Activated CD8-positive, alpha-beta memory T cell treated with anti-CD3 and anti-CD28 coated beads for 36 hours (primary cell): ENCODE measurements at regions not wholly inside any gene's neighbourhood (a gene's known extent, or its start where the extent isn't known, plus 50 kb on each side); places are given as distances from the start of the nearest gene placed in this dataset.

Experiments
- CTCF ChIA-PET: fragments of 350-600 bp; sonication (Branson Sonifier 250); formaldehyde crosslinking; loops from one replicate; lab custom pipeline; 2021; ENCODE audit warnings: antibody characterized with exemption; lab: Charles Lee
- POLR2A ChIA-PET: fragments of 350-600 bp; sonication (Branson Sonifier 250); formaldehyde crosslinking; loops from one replicate; lab custom pipeline; 2021; ENCODE audit warnings: antibody characterized with exemption; lab: Charles Lee

GRCh38 chr18:71976744-71977143 lies 567.4 kb downstream of the CBLN2 start:
- ChIA-PET CTCF (no interaction called here), POLR2A (no interaction called here)

- CTCF ChIA-PET: no interaction called here
- POLR2A ChIA-PET: no interaction called here
Measured at GRCh38 chr18:71966791-71967190, 577.4 kb downstream of the CBLN2 start.

- CTCF ChIA-PET: no interaction called here
- POLR2A ChIA-PET: no interaction called here
Measured at GRCh38 chr18:71958605-71959004, 585.5 kb downstream of the CBLN2 start.

GRCh38 chr18:71951001-71951400 lies 593.1 kb downstream of the CBLN2 start:
- POLR2A ChIA-PET: no interaction called here
- CTCF ChIA-PET: no interaction called here

GRCh38 chr18:71942433-71942832 lies 601.7 kb downstream of the CBLN2 start:
- CTCF ChIA-PET: no interaction called here

GRCh38 chr18:71939483-71939882 lies 604.7 kb downstream of the CBLN2 start:
- ChIA-PET POLR2A (no interaction called here), CTCF (no interaction called here)

More at GRCh38 chr18:71942433-71942832, 601.7 kb downstream of the CBLN2 start:
- POLR2A ChIA-PET: no interaction called here

- ChIA-PET POLR2A (no interaction called here), CTCF (no interaction called here)
Measured at GRCh38 chr18:71936744-71937143, 607.4 kb downstream of the CBLN2 start.

GRCh38 chr18:71919211-71919610 lies 624.9 kb downstream of the CBLN2 start:
- ChIA-PET CTCF (no interaction called here), POLR2A (no interaction called here)

- ChIA-PET CTCF (no interaction called here), POLR2A (no interaction called here)
Measured at GRCh38 chr18:71913641-71914040, 630.5 kb downstream of the CBLN2 start.

GRCh38 chr18:71902482-71902881 lies 641.7 kb downstream of the CBLN2 start:
- ChIA-PET CTCF (no interaction called here), POLR2A (no interaction called here)

- ChIA-PET CTCF (no interaction called here), POLR2A (no interaction called here)
Measured at GRCh38 chr18:71899707-71900472, 644.3 kb downstream of the CBLN2 start.

- POLR2A ChIA-PET: no interaction called here
- CTCF ChIA-PET: no interaction called here
Measured at GRCh38 chr18:71899183-71899582, 645.0 kb downstream of the CBLN2 start.

GRCh38 chr18:71887509-71887908 lies 656.6 kb downstream of the CBLN2 start:
- ChIA-PET POLR2A (no interaction called here), CTCF (no interaction called here)

GRCh38 chr18:71878226-71878625 lies 665.9 kb downstream of the CBLN2 start:
- CTCF ChIA-PET: no interaction called here

GRCh38 chr18:71873695-71874094 lies 670.4 kb downstream of the CBLN2 start:
- CTCF ChIA-PET: no interaction called here
- POLR2A ChIA-PET: no interaction called here

More at GRCh38 chr18:71878226-71878625, 665.9 kb downstream of the CBLN2 start:
- POLR2A ChIA-PET: no interaction called here

GRCh38 chr18:71865888-71866287 lies 678.3 kb downstream of the CBLN2 start:
- ChIA-PET POLR2A (no interaction called here), CTCF (no interaction called here)

GRCh38 chr18:71850602-71851001 lies 693.5 kb downstream of the CBLN2 start:
- ChIA-PET CTCF (no interaction called here), POLR2A (no interaction called here)

GRCh38 chr18:71849407-71849806 lies 694.7 kb downstream of the CBLN2 start:
- ChIA-PET POLR2A (no interaction called here), CTCF (no interaction called here)

GRCh38 chr18:71846716-71847115 lies 697.4 kb downstream of the CBLN2 start:
- ChIA-PET CTCF (no interaction called here), POLR2A (no interaction called here)

GRCh38 chr18:71844814-71845213 lies 699.3 kb downstream of the CBLN2 start:
- CTCF ChIA-PET: no interaction called here
- POLR2A ChIA-PET: no interaction called here

GRCh38 chr18:71842666-71843065 lies 701.5 kb downstream of the CBLN2 start:
- POLR2A ChIA-PET: no interaction called here
- CTCF ChIA-PET: no interaction called here

- CTCF ChIA-PET: no interaction called here
- POLR2A ChIA-PET: no interaction called here
Measured at GRCh38 chr18:71837547-71837946, 706.6 kb downstream of the CBLN2 start.
